GM21360 (cell line): ENCODE measurements at regions not wholly inside any gene's neighbourhood (a gene's known extent, or its start where the extent isn't known, plus 50 kb on each side); places are given as distances from the start of the nearest gene placed in this dataset.

Experiments used
- ATAC-seq: cut with Tn5 transposase; IDR thresholded peaks from one replicate; pipeline ENCODE4 v1.9.1; 2021; ENCODE audit warnings: mild to moderate bottlenecking, moderate library complexity; ENCODE audit not compliant: unreplicated experiment

DNA sequence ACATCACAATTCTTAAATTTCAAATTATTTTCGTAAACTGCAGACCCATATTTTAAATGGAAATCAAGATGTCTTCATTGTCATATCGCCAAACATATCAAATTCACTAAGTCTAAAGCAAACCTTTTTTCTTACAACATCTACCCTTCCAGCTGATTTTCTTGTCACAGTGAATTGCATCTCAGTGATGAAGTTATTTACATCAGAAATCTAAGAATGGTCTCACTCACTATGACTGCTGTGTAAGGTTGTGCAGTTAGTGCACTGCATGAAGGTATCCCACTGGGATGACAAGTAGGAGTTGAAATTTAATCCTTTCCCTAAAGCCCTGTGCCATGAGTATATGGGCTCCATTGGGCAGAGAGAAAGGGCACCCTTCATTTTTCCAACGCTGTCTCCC lies 399.4 kb upstream of the ITGA1 start:
- no peak for ATAC-seq

DNA sequence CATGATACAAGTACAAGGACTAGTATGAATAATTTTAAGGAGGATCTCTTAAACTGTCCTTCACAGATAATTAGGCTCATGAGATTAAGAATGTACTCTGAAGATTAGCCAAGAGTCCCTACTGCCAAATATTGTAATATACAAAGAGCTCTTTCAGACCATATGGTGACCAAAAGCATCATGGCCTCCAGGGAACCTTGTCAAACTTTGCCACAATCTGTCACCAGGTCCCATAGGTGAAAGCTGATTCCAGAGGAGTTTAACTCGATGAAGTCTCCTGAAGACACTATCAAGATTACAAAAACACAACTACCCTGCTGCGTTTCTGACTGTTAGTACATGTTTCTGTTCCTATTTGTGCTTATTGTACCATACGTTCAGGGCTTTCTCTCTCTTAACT lies 395.4 kb upstream of the ITGA1 start:
- ATAC-seq: no peak

DNA sequence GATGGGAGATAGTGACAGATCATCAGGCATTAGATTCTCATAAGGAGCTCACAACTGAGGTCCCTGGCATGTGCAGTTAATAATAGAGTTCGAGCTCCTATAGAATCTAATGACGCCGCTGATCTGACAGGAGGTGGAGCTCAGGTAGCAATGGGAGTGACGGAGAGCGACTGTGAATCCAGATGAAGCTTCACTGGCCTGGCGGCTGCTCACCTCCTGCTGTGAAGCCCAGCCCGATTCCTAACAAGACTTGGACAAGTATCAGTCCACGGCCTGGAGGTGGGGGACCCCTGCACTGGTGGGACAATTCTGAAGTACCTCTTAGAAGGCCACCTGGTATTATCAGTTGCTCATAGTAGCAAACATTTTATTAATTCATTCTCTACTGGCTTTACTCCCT lies 377.9 kb upstream of the ITGA1 start:
- ATAC-seq: no peak

DNA sequence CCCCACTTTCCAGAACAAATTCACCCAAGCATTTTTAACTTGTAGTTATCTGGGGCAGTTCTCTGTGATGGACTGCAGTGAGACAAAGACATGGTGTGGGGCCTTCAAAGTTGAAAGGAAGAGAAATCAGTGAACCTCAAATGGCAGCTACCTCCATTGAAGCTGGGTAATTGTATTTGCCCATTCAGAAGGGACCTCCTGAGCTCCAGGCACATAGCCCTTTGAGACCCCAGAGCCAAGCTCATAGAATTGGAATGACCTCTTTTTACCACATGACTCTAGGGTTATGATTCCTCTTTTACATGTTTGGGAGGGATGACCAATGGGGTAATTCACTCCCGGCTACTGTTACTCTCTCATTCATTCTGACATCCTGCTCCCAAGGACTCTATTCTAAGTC lies 368.4 kb upstream of the ITGA1 start:
- no peak for ATAC-seq

DNA sequence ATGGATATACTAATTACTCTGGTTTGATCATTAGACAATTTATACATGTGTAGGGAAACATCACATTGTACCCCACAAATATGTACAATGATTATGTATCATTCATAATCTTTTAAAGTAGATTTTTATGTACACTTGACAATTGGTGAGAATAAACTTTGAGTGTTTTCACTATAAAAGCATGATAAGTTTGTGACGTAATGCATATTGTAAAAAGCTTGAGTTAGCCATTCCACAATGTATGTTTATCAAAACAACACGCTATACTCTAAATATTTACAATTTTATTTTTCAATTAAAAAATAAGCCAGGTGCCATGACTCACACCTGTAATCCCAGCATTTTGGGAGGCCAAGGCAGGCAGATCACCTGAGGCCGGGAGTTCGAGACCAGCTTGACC lies 360.1 kb upstream of the ITGA1 start:
- no peak for ATAC-seq

DNA sequence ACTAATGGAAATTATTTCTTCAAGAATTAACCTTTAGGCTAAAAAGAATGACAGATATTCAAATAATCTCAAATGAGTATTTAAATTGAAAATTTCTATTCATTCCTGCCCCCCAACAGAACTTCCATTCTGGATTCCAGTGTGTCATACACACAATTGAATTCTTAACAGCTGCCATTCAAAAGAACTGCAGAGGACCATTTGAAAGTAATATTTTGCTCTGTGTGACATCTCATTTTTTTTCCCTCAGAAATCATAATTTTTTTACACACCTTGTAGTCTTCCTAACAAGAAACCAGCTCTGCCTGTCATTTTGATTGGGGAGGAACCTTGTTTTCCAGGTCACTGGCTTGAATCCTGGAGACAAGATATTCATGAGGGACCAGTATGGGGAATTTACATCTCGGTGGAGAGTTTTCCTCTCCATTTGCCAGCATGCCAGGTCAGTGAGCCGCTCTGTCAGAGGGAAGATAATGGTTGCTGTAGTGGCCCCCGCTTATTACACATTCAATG lies 358.7 kb upstream of the ITGA1 start:
- no peak for ATAC-seq

DNA sequence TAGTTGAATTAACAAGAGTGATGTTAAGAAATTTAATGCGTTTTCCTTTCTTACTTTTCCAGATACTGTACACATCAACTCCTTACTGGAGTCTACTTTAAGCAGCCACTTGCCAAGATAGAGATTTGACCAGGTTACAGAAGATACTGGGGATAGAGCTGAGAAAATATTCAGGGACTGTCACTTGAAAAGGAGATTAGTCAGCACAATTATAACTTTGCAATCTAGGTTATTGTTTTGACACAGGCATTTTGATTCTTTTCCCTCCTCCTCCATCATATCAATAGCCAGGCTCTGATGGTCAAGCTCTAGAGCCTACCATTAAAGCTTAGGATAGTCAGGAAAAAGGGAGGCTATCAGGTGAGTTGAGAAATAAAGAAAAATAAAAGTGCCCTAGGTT lies 345.9 kb upstream of the ITGA1 start:
- ATAC-seq: no peak

DNA sequence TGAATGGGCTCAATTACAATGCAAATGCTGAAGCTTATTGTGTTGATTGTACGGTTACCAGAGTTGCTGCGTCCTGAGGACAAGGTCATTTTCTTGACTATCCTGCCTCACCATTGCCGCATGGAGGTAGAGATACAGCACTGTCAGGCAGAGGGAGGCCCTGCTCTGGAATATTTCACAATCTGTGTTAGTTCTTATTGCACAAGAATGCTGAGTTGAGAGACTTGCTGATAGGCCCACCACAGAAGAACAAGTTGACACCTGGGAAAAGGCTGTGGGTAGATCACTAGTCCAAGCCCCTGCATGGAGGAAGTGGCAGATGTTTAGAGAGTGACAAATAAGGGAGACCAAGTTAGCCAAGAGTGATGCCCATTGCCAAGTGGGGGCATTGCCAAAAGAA lies 344.5 kb upstream of the ITGA1 start:
- no peak for ATAC-seq

DNA sequence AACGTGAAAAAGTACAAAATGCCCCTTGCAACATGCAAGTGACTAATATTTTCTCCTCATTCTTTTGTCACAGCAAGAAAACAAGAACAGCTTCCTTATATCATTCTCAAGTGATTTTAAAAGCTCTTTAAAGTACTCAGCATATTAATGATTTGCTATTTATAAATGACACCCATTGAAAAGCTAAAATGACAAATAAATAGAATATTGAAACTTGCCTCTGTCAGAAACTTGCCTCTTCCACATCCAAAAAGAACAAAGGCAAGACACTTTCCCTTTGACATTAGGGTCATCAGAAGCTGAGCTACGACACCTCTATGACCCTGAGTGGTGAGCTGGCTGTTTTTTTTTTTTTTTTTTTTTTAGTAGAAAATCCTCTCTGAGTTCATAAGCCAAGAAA lies 339.6 kb upstream of the ITGA1 start:
- ATAC-seq: no peak

DNA sequence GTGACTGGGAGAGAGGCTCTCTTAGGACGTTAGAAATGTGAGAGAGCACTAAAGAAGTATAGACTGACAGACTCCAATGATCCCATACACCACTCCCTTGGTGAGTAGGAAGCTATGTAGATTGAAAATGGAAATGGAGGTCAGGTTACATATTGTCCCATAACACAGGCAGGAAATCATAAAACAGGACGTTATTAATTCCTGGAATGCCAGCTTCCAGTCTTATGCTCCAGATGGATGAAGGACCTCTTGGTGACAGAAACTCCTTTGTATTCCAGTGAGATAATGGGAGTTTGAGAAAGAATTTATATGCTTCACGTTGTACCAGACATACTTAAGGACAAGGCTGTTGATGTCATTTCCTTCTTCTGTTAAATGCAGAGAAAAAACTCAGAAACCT lies 338.2 kb upstream of the ITGA1 start:
- ATAC-seq: no peak

DNA sequence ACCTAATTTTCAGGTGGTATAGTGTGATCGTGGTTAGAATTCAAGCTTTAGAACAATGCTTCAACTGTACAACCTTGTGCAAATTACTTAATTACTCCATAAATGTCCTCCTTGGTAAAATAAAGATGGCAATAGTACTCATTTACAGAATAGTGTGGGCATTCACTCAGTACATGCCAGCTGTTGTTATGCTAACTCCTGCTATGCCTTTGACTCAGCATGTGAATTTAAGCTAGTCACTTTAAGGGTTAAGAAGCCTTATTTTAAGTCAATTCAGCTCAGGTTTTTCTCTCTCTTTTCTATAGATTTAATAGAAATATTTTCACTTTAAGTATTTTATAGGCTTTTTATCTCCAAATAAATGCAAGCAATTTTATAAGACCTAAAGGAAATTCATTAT lies 335.6 kb upstream of the ITGA1 start:
- no peak for ATAC-seq

DNA sequence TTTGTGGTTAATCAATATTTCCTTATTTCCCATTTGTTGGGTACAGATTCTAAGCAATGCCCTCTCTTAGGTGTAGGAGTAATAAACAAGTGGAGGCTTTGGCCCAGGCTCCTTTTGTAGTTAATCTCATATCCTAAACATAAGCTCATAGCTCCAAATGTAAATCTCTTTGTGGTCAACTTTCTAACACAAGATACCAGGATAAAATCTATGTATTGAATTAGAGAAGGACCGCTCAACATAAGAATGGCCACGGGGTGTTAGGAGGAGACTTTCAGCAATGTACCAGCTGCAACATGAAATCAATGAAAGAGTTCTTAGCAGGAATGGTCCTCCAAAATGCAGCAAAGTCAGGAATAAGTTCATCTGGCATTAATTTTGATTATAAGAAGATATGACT lies 334.5 kb upstream of the ITGA1 start:
- no peak for ATAC-seq

DNA sequence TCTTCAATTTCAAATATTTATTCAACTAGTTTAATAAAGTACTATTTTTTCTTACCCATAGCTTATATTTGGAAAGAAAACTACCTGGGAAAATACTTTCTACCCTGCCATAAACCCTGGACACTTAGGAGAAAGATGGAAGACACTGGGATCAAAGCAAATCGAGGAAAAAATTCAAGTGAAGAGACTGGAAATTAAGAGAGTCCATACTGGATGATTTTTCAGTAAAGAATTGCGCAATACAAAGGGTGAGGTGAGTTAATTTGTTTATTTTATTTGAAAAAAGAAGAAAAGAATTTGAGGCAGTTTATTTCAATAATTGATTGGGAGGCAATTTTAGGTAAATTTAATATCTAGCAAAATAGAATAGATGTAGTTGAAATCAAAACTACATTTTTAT lies 331.8 kb upstream of the ITGA1 start:
- ATAC-seq: no peak

DNA sequence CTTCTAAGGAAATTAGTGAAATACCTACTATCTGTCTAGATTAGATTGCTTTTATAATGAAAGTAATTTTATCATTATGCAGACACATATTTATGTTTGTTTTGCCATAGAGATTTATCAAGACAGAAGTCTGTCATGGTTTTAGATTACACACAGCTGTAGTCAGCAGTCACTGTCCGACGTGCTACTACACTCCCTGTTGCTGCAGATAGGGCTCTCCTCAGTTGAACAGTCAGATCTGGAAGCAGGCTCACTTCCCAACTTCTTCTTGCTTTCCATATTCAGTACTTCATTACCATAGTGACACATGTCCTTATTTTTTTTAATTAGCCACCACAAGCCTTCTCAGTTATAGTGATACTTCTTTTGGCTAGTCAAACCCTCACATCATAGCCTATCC lies 329.9 kb upstream of the ITGA1 start:
- no peak for ATAC-seq

DNA sequence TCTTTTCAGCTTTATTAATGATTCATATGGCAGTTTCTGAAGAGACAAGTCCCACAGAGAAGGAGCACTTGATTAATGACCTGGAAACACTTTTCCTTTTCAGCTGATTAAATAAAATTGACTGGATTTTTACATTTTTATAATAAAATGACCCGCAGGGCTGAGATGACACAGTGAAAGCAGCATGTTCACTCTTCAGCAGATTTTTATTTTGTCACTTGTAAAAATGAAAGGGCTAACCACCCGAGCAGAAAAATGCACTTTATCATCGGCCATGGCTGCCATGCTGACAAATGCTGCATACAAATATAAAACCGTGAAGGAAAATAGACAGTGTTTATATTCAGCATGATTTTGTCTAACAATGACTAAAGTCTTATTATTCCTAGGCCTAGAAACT lies 321.6 kb upstream of the ITGA1 start:
- no peak for ATAC-seq

DNA sequence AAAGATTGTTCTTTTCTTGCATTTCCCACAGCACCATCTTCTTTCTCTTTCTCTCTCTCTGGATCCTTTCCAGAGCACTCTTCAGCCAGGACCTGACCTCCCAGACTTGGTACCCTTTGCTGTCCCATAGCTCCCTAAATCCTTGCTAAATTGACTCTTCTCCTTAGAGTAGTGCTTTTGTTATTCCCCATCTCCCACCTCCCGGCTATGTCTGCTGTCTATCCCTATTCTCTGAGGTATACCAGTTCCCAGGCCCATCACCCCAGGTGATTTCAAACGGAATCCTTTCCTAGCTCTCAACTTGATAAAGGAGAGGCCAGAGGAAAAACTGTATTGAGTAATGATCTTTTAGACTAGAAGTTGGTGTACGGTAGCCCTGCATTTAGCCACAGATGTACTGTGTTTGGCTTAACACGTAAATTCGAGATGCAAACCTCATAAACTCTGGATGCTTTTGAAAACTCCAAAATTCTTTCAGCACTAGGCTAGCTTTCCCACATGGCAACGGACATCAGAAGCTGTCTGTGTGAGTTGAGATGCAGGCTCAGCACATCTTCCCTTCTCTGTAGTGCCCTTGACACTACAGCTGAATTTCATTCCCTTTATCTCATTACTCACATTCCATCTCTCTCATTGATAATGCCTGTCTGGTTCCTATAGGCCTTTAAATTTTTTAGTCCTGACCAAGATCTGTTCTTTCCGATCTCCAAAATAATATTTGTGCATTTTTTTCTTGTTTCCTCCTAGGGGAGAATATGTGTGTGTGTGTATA lies 320.8 kb upstream of the ITGA1 start:
- ATAC-seq: no peak

DNA sequence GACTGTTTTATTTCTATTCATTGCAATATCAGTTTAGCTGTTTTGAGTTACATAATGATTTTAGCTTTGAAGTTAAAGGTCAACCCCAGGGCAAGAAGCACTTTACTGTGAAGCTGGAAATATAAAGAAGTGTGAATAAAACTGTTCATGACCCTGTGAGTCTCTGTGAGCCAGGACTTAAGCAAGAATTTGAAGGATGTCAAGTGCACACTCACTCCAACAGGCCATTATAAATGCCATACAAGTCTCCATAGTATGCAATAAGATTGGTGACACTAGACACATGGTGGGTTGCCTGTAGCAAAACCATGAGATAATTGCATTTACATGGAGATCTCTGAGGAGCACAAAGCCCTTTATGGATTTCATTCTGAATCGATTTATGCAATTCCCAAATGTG lies 318.7 kb upstream of the ITGA1 start:
- ATAC-seq: no peak

DNA sequence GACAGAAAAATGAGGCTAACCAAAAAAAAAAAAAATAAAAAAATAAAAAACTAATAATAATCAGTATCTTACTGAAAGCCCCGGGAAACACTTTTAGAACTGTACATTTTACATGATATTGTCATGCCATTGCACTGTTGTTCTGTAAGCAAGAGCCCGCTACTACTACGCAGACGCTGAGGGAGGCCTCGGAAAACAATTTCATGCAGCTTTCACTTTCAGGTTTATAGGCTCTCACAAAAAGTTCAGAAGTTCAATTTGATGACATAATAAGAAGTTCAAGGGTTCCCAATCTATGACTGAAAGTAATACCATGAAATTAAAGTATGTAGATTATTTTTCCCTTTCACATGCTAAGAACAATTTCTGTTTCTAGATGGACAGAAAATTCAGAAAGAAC lies 318.3 kb upstream of the ITGA1 start:
- no peak for ATAC-seq

DNA sequence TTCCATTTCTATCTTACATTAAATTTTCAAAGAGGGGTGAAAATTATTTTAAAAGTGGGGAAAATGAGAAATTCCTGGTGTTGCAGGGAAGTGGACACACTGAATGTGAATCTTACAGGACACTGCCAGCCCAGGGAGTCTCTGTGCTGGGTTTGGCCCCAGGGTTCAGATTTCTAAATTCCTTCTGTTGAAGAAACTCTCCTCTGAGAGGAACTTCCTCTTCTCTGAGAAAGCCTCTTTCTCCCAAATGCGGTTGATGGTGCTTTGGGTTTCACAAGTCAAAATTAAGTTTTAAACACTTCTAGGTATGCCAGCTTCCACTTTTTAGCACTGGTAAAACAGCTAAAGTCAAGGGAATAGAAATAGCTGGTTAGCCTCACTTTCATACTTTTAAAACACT lies 317.9 kb upstream of the ITGA1 start:
- no peak for ATAC-seq

DNA sequence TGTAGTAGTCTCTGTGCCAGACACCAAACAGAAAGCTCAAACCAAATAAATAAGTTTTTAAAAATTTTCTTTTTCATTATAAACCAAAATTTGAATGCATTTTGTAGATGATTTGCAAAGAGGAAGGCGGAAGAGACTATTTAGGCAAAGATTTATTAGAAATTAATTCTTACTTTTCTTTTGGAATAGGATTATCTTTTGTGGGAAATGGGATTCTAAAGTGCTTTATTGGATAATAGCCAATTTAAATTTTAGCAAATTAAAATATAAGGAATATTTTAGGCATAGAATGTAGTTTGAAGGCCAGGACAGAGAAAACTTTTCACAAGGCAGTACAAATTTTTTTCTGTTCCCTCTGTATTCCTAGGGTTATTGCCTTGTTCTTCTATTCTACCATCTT lies 311.4 kb upstream of the ITGA1 start:
- no peak for ATAC-seq

DNA sequence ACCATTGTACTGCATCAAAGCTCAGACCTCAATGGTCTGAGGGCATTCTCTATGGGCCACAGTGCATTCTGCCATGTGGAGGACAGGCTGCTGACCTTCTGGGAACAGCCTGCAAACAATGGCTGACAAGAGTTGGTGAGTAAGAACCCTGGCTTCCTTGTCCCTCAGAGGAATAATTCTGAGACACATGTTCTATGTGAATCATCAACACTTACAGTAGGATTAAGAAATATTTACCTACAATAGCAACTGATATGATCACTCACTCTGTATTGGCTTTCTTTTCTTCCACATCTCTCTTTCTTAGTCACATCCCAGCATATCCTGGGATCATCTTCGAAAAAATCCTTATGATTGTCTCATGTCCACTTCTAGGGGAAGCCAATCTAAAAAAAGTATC lies 306.5 kb upstream of the ITGA1 start:
- ATAC-seq: no peak

DNA sequence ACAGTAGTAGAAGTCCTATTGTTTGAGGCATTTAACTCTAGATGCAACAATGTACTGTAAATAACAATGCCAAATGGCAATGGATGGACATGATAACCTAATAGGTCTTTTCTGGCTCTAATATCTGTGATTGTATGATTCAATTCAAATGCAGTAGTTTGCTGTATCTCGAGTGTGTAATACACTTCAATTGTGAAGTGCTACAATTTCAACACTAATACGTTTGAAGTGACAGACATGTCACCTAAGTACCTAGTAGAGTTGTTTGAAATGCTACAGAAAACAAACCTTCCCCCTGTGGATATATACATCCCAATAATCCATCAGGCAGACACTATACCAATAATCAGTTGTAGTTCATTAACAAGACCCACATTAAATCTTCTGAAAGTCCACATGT lies 305.9 kb upstream of the ITGA1 start:
- no peak for ATAC-seq

DNA sequence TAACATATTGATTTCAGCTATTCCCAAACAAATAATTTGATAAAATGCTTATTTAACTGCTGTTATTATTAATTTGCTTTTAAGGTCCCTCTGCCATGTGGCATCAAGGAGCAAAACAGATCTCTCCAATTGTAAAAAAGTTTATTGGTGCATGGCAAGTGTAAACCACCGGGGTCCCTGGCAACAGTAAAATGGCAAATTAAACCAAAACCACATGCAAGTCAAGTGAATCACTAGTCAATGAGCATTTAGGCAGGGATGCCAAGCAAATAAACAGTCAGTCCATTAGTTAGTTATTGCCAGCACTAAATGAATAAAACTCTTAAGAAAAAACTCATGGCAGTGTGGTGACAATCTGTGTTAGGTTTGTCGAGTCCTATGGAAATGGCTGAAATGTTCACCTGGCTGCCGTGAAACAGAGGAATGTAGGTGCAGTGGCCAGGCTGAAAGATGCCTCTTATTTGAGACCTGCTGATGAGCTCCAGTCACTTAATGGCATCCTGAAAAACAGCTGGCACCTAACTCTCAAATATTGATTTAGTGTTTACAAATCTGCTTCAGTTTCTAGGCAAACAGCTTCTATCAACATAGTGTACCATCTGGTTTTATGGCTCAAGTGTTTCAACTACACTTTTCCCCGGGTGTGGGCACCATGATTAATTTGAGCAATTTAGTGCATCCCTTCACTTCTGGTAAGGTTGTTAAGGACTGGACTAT lies 296.5 kb upstream of the ITGA1 start:
- no peak for ATAC-seq
